SK-N-SH treated with all-trans-retinoic acid at 6 μM for 48 hours (cell line): ENCODE measurements at regions not wholly inside any gene's neighbourhood (a gene's known extent, or its start where the extent isn't known, plus 50 kb on each side); places are given as distances from the start of the nearest gene placed in this dataset.

Source experiments
- BACH2 ChIP-seq: fragments of 250-450 bp; sonication (Bioruptor Pico); IDR thresholded peaks from 2 replicates; pipeline ENCODE4 v1.9.0; 2021; ENCODE audit warnings: mild to moderate bottlenecking, borderline replicate concordance
- CSDC2 ChIP-seq: fragments of 250-450 bp; sonication (Bioruptor Pico); IDR thresholded peaks from 2 replicates; pipeline ENCODE4 v1.5.0; 2020; ENCODE audit warnings: mild to moderate bottlenecking, moderate library complexity
- RARB ChIP-seq: fragments of 250-450 bp; sonication (Bioruptor Pico); IDR thresholded peaks from 2 replicates; pipeline ENCODE4 v1.8.0; 2021; ENCODE audit warnings: mild to moderate bottlenecking, moderate library complexity
- TOX ChIP-seq: fragments of 250-450 bp; sonication (Bioruptor Pico); IDR thresholded peaks from 2 replicates; pipeline ENCODE4 v1.8.0; 2021; ENCODE audit warnings: mild to moderate bottlenecking, moderate library complexity, borderline replicate concordance
- TF ChIP-seq, protein P1 (sequence below): fragments of 250-450 bp; sonication (Bioruptor Pico); IDR thresholded peaks from 2 replicates; pipeline ENCODE4 v1.8.0; 2020; ENCODE audit warnings: mild to moderate bottlenecking, moderate library complexity, borderline replicate concordance

DNA sequence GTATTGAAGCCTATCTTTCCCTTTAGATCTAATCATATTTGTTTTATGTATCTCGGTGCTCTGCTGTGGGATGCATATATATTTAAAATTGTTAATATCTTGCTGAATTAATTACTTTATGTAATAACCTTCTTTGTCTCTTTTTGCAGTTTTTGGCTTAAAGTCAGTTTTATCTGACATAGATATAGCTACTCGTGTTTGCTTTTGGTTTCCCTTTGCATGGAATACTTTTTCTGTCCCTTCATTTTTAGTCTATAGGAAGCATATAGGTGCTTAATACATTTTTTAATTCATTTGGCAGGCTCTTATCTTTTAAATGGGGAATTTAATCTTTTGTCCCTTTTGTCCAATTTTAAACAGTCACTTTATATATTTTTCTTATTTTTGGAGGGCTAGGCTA, 360.6 kb upstream of the PRR16 start:
- TF ChIP-seq TOX (CRISPR knock-in tag) (no peak), CSDC2 (CRISPR knock-in tag) (no peak), BACH2 (CRISPR knock-in tag) (no peak), RARB (CRISPR knock-in tag) (no peak)
- TF ChIP-seq, protein P1, sequence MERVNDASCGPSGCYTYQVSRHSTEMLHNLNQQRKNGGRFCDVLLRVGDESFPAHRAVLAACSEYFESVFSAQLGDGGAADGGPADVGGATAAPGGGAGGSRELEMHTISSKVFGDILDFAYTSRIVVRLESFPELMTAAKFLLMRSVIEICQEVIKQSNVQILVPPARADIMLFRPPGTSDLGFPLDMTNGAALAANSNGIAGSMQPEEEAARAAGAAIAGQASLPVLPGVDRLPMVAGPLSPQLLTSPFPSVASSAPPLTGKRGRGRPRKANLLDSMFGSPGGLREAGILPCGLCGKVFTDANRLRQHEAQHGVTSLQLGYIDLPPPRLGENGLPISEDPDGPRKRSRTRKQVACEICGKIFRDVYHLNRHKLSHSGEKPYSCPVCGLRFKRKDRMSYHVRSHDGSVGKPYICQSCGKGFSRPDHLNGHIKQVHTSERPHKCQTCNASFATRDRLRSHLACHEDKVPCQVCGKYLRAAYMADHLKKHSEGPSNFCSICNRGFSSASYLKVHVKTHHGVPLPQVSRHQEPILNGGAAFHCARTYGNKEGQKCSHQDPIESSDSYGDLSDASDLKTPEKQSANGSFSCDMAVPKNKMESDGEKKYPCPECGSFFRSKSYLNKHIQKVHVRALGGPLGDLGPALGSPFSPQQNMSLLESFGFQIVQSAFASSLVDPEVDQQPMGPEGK (CRISPR knock-in tag): no peak
